SIG-M5 treated with dmso at 0.1 percent for 504 hours (cell line): ENCODE measurements at regions not wholly inside any gene's neighbourhood (a gene's known extent, or its start where the extent isn't known, plus 50 kb on each side); places are given as distances from the start of the nearest gene placed in this dataset.
"Not testable (repeated sequence)": the region's sequence is repeated elsewhere in the genome, so short reads cannot be mapped to it uniquely, and the experiment has no call there.

Experiments used
- DNase-seq: peaks from one replicate; lab custom pipeline; 2025; ENCODE audit not compliant: unreplicated experiment; lab: John Stamatoyannopoulos, UW

GRCh38 chr11:21924262-21924661, 268.6 kb upstream of the ANO5 start:
- DNase-seq = no peak

GRCh38 chr11:21927628-21928027, 265.3 kb upstream of the ANO5 start:
- DNase-seq = no peak

GRCh38 chr11:21928847-21929246, 264.0 kb upstream of the ANO5 start:
- no peak for DNase-seq

DNA sequence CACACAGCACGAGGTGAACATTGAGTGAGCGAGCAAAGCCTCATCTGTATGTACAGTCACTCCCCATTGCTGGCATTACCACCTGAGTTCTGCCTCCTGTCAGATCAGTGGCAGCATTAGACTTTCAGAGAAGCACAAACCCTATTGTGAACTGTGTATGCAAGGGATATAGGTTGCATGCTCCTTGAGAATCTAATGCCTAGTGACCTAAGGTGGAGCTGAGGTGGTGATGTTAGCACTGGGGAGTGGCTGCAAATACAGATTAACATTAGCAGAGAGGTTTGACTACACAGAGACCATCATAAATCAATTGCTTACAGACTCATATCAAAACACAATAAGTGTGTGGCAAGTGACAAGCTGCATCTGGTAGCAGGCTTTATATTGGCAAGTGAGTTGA, 262.5 kb upstream of the ANO5 start:
- no peak for DNase-seq

- DNase-seq = no peak
Observed at GRCh38 chr11:21931436-21932101, 261.3 kb upstream of the ANO5 start.

DNA sequence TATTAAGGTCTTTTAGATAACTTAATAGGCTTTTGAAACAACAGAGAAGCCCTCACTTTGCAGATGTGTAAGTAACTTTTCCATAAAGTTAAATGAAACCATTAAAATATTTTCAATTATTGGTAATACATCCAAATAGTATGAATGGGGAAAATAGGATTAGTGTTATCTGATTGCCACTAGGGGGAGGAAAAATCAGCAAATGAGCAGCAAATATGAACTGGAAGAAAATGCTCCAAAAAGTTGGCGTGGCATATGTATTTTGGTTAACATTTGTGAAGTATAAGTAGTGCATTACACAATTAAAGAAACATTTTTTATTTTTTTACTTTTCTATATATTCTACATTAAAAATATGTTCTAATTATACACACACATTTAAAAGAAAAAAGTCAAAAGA, 259.8 kb upstream of the ANO5 start:
- no peak for DNase-seq

DNA sequence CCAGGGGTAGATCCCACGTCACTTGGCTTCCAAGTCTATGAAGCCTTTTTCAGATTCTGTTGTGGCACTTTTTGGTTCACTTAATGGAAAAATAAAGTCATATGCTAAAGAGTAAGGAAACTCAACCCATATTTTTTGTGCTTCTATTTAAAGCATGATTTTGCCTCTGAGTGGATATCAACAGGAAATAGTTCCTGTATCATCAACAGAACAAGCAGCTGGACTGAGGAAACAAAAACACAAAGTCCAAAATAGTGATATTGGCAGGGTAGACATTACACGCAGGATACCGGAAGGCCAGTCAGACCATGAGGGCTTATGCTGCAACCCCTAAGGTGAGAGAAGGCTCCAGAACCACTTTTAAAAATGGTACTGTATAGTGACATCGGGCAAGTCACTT, 248.3 kb upstream of the ANO5 start:
- no peak for DNase-seq

DNA sequence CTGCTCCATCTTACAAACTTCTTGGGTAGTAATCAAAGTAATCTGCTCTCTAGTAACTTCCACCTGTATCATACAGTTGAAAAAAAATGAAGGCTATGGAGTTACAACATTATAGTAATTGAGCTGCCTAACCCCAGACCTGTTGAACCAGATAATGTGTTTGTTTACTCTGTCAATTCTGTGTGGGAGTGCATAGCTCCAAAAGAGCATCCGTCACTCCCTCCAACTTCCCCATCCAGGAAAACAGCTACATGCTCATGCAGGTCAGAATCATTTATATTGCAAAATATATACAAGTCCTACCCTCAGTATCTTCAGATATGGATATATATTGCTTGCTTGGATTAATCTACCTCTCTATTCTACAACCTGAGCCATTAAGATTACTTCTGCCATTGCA, 244.0 kb upstream of the ANO5 start:
- DNase-seq = no peak

DNA sequence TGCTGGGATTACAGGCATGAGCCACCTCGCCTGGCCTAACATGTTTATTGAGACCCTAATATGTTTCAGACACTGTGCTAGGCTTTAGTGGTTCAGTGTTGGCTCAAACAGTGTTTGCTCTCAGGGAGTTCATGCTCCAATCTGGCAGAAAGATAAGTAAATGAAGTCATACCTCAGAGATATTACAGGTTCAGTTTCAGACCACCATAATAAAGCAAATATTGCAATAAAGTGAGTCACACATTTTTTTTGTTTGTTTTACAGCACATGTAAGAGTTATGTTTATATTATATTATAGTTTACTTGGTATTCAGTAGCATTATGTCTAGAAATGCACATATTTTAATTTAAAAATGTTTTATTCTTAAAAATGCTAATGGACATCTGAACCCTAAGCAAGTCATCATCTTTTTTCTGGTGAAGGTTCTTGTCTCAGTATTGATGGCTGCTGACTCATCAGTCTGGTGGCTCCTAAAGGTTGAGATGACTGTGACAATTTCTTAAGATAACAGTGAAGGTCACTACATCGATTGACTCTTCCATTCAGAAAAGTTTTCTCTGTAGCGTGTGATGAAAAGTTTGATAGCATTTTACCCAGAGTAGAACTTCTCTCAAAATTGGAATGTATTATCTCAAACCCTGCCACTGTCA, 243.0 kb upstream of the ANO5 start:
- no peak for DNase-seq

GRCh38 chr11:21963013-21963412, 229.9 kb upstream of the ANO5 start:
- DNase-seq = no peak

- DNase-seq = no peak
Observed at GRCh38 chr11:21965221-21965620, 227.7 kb upstream of the ANO5 start.

DNA sequence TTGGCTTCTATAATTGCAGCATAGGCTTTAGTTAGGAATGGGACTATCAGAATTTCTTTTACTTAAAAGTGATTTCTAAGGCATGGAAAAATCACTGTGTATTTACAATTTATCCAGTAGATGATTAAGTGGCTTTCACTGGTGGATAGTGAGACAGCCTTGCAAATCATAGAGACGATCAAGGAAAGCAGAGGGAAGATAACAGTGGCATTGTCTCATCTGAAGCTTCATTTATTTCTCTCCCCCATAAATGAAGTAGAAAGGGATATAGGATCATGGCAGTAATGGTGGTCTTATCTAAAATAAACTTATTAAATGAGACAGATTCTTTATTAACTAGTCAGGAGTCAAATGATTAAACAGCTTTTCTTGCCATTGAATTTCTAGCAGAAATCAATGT, 224.2 kb upstream of the ANO5 start:
- DNase-seq = no peak

DNA sequence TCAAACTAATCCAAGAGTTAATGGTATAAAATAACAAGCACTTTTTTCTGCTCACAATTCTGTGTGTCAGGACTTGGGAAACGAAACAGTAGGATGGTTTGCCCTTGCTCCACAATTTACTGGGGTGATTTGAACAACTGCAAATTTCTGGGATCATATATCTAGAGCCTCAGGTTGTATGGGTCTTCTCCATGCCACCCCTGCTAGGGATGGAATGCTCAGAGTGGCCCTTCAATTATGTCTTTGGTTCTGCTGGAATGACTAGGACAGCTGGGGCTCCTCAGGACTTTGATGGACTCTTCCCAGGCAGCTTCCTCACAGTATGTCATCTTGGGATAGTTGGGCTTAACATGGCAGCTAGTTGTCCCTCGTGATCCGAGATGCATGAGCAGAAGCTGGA, 223.0 kb upstream of the ANO5 start:
- DNase-seq = no peak

DNA sequence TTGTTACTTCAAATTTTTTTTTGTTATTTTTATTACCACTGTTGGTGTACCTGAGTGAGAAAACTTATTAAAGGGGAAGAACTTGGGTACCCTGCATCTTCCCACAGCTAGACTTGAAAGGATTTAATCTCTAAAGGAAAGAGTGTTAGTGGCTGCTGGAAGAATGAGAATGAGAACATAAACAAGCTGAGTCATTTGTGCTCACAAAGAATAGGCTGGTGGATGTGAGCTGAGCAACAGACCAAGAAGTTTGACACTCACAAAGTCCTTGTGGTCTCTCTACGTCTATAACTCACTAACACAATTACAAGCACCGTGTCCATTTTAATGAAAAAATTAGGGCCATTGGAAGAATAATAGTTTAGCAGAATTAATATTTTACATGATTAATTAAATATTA, 217.6 kb upstream of the ANO5 start:
- DNase-seq = no peak

- no peak for DNase-seq
Observed at GRCh38 chr11:21976210-21976609, 216.7 kb upstream of the ANO5 start.

- DNase-seq = no peak
Observed at GRCh38 chr11:21983431-21983830, 209.5 kb upstream of the ANO5 start.

- no peak for DNase-seq
Observed at GRCh38 chr11:21986361-21986760, 206.5 kb upstream of the ANO5 start.

GRCh38 chr11:21987261-21987660, 205.6 kb upstream of the ANO5 start:
- DNase-seq = no peak

DNA sequence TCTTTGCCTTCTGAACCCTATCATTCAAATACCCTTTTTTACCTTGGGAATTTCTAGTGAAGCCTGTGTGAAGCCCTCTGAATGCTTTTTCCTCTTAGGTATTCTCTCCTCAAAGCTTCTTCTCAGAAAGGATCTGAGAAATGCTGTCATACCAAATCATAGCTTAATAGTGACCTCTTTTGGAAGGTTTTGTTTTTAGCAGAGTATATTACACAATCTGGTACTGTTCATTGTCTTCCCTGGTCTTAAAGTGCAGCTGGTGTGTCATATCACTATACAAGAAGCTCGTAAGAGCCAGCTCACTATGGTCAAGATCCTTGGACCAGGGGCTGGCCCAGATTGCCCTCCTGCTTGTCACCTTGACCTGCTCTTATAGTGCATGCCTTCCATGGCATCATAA, 204.4 kb upstream of the ANO5 start:
- no peak for DNase-seq

DNA sequence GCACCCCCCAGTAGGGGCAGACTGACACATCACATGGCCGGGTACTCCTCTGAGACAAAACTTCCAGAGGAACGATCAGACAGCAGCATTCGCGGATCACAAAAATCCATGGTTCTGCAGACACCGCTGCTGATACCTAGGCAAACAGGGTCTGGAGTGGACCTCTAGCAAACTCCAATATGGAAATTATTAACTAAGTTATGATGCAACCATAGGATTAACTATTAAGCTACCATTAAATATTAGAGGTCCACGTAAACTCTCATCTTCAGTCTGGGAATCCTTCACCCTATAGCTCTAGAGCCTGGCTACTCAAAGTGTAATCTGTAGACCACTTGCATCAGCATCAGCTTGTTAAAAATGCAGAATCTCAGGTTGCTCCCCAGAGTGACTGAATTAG, 191.1 kb upstream of the ANO5 start:
- not testable (repeated sequence) for DNase-seq

DNA sequence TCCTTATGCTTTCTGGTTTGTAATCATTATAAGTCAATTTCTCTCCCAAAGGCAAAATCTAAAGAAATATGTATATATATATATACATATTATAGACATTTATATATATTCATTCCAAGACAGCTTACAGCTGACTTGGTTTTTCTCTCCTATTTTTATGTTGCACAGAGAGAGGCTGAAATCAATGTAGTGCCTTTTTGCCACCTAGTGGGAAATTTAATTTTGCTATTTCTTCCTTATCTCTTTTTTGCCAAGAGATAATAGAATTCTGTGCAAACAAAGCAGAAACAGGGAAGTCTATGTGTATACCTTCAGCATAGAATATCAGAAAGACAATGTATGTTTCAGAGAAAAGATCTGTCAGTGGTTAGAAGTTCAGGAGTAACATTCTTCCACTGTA, 186.0 kb upstream of the ANO5 start:
- no peak for DNase-seq

- DNase-seq = no peak
Observed at GRCh38 chr11:22031791-22032190, 161.1 kb upstream of the ANO5 start.

DNA sequence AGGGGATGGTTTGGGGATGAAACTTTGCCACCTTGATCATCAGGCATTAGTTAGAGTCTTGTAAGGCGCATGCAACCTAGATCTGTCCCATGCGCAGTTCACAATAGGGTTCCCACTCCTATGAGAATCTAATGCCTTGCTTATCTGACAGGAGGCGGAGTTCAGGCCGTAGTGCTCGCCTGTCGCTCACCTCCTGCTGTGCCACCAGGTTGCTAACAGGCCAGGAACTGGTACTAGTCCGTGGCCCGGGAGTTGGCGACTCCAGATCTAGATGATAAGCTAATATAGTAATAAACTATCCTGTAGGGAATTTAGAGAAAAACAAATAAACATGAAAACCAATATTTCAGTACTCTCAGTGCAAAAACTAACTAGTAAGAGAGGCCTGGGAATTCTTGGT, 155.4 kb upstream of the ANO5 start:
- no peak for DNase-seq
